GM18507 (cell line): ENCODE measurements at regions not wholly inside any gene's neighbourhood (a gene's known extent, or its start where the extent isn't known, plus 50 kb on each side); places are given as distances from the start of the nearest gene placed in this dataset.

Source experiments
- DNase-seq: peaks from one replicate; pipeline ENCODE4 v3.0.0; 2011; ENCODE audit warnings: low read depth; ENCODE audit not compliant: insufficient read length; ENCODE audit errors: extremely low spot score
- FAIRE-seq: peaks from 2 replicates; lab custom pipeline; 2011; peaks lifted over from hg19 to GRCh38; lab: Jason Lieb, UNC

- FAIRE-seq = no peak
- DNase-seq = no peak
Observed at GRCh38 chrX:80098038-80098437, 83.5 kb downstream of the TBX22 start.

GRCh38 chrX:80120335-80120734 lies 105.8 kb downstream of the TBX22 start:
- FAIRE-seq (no peak), DNase-seq (no peak)

- DNase-seq (no peak), FAIRE-seq (no peak)
Observed at GRCh38 chrX:80138938-80139337, 124.4 kb downstream of the TBX22 start.

- FAIRE-seq = no peak
Observed at GRCh38 chrX:80139564-80139963, 125.0 kb downstream of the TBX22 start.

GRCh38 chrX:80170581-80170980 lies 156.0 kb downstream of the TBX22 start:
- FAIRE-seq (no peak), DNase-seq (no peak)

More at GRCh38 chrX:80139564-80139963, 125.0 kb downstream of the TBX22 start:
- no peak for DNase-seq

GRCh38 chrX:80173261-80173660 lies 158.7 kb downstream of the TBX22 start:
- no peak for FAIRE-seq

GRCh38 chrX:80174925-80175574 lies 160.5 kb downstream of the TBX22 start:
- DNase-seq (no peak), FAIRE-seq (no peak)

More at GRCh38 chrX:80173261-80173660, 158.7 kb downstream of the TBX22 start:
- DNase-seq = no peak

- no peak for FAIRE-seq
- no peak for DNase-seq
Observed at GRCh38 chrX:80181079-80181478, 166.5 kb downstream of the TBX22 start.

GRCh38 chrX:80184854-80185253 lies 170.3 kb downstream of the TBX22 start:
- FAIRE-seq (no peak), DNase-seq (no peak)

GRCh38 chrX:80206647-80207046 lies 192.1 kb downstream of the TBX22 start:
- FAIRE-seq = no peak
- DNase-seq = no peak

- DNase-seq (no peak), FAIRE-seq (no peak)
Observed at GRCh38 chrX:80207327-80207726, 192.8 kb downstream of the TBX22 start.

GRCh38 chrX:80216086-80216485 lies 201.5 kb downstream of the TBX22 start:
- FAIRE-seq = no peak
- no peak for DNase-seq

- FAIRE-seq (no peak), DNase-seq (no peak)
Observed at GRCh38 chrX:80223982-80224579, 196.2 kb upstream of the TENT5D start.

GRCh38 chrX:80229626-80230025 lies 190.6 kb upstream of the TENT5D start:
- no peak for DNase-seq
- FAIRE-seq = no peak

GRCh38 chrX:80237072-80237471 lies 183.2 kb upstream of the TENT5D start:
- no peak for DNase-seq
- no peak for FAIRE-seq

- DNase-seq = no peak
- FAIRE-seq = no peak
Observed at GRCh38 chrX:80246271-80246670, 174.0 kb upstream of the TENT5D start.

GRCh38 chrX:80266287-80266686 lies 154.0 kb upstream of the TENT5D start:
- DNase-seq (no peak), FAIRE-seq (no peak)

- no peak for FAIRE-seq
- no peak for DNase-seq
Observed at GRCh38 chrX:80266979-80267378, 153.3 kb upstream of the TENT5D start.

- no peak for DNase-seq
- FAIRE-seq = no peak
Observed at GRCh38 chrX:80267790-80268189, 152.5 kb upstream of the TENT5D start.

- DNase-seq (no peak), FAIRE-seq (no peak)
Observed at GRCh38 chrX:80282535-80282934, 137.7 kb upstream of the TENT5D start.

GRCh38 chrX:80285131-80285773 lies 135.0 kb upstream of the TENT5D start:
- FAIRE-seq (peak; percentile 61), DNase-seq (no peak)
